ENCODE measurements at regions not wholly inside any gene's neighbourhood (a gene's known extent, or its start where the extent isn't known, plus 50 kb on each side); places are given as distances from the start of the nearest gene placed in this dataset.
"Not testable (repeated sequence)": the region's sequence is repeated elsewhere in the genome, so short reads cannot be mapped to it uniquely, and the experiment has no call there.

GRCh38 chr3:174547801-174548435, 311.2 kb upstream of the NAALADL2 start:
- peak in 1 of 2 experiments; percentile 60 for DNase-seq

- DNase-seq, result peak; percentile 74 to 94
Measured at GRCh38 chr3:174548841-174549623, 310.1 kb upstream of the NAALADL2 start.

GRCh38 chr3:174581558-174581957, 277.6 kb upstream of the NAALADL2 start:
- no peak for DNase-seq

GRCh38 chr3:174583396-174583795, 275.7 kb upstream of the NAALADL2 start:
- DNase-seq, result peak; percentile 80 to 97

- DNase-seq, result not testable (repeated sequence)
Measured at GRCh38 chr3:174587137-174587536, 272.0 kb upstream of the NAALADL2 start.

- DNase-seq, result no peak
Measured at GRCh38 chr3:174596447-174596982, 262.6 kb upstream of the NAALADL2 start.

GRCh38 chr3:174598885-174599439, 260.2 kb upstream of the NAALADL2 start:
- no peak for DNase-seq

- DNase-seq, result no peak
Measured at GRCh38 chr3:174613173-174613572, 246.0 kb upstream of the NAALADL2 start.

GRCh38 chr3:174614036-174614435, 245.1 kb upstream of the NAALADL2 start:
- DNase-seq, result peak; percentile 44 to 73

- peak in 1 of 2 experiments; percentile 30 for DNase-seq
Measured at GRCh38 chr3:174618368-174619080, 240.6 kb upstream of the NAALADL2 start.

GRCh38 chr3:174619239-174619638, 239.9 kb upstream of the NAALADL2 start:
- DNase-seq, result peak; percentile 96 to 100

GRCh38 chr3:174620138-174620537, 239.0 kb upstream of the NAALADL2 start:
- DNase-seq, result peak; percentile 56 to 89

GRCh38 chr3:174620855-174621472, 238.2 kb upstream of the NAALADL2 start:
- no peak for DNase-seq

- DNase-seq, result no peak
Measured at GRCh38 chr3:174633342-174633741, 225.8 kb upstream of the NAALADL2 start.

- DNase-seq, result no peak
Measured at GRCh38 chr3:174636451-174636850, 222.7 kb upstream of the NAALADL2 start.

GRCh38 chr3:174639406-174639805, 219.7 kb upstream of the NAALADL2 start:
- peak; percentile 25 to 62 for DNase-seq

GRCh38 chr3:174639970-174640369, 219.2 kb upstream of the NAALADL2 start:
- DNase-seq, result no peak

- DNase-seq, result no peak
Measured at GRCh38 chr3:174640932-174641331, 218.2 kb upstream of the NAALADL2 start.

- no peak for DNase-seq
Measured at GRCh38 chr3:174644287-174644686, 214.8 kb upstream of the NAALADL2 start.

- no peak for DNase-seq
Measured at GRCh38 chr3:174651951-174652350, 207.2 kb upstream of the NAALADL2 start.

GRCh38 chr3:174659511-174659910, 199.6 kb upstream of the NAALADL2 start:
- no peak for DNase-seq

- DNase-seq, result no peak
Measured at GRCh38 chr3:174662653-174663052, 196.5 kb upstream of the NAALADL2 start.

GRCh38 chr3:174667386-174667785, 191.7 kb upstream of the NAALADL2 start:
- DNase-seq, result no peak

Data from NCI-H2081 (cell line).